Ascending aorta (tissue), 2 donors: ENCODE measurements at regions not wholly inside any gene's neighbourhood (a gene's known extent, or its start where the extent isn't known, plus 50 kb on each side); places are given as distances from the start of the nearest gene placed in this dataset.

Experiments used
- DNase-seq, 2 donors: peaks; one replicate each; pipeline ENCODE4 v3.0.0-alpha.2; 2019; ENCODE audit warnings: low spot score in 2 of 2
- H3K27ac ChIP-seq, 2 donors: fragments of 200-600 bp; sonication (generic); one replicate each; pipeline ENCODE4 v1.5.1; 2016 to 2017; ENCODE audit warnings: mild to moderate bottlenecking in 1 of 2
- H3K27me3 ChIP-seq: fragments of 200-600 bp; sonication (generic); one replicate; pipeline ENCODE4 v1.5.1; 2017
- H3K36me3 ChIP-seq, 2 donors: fragments of 200-600 bp; sonication (generic); one replicate each; pipeline ENCODE4 v1.5.1; 2016
- H3K4me1 ChIP-seq, 2 donors: fragments of 200-600 bp; sonication (generic); one replicate each; pipeline ENCODE4 v1.5.1; 2016 to 2017; ENCODE audit warnings: mild to moderate bottlenecking in 1 of 2
- H3K4me3 ChIP-seq, 2 donors: fragments of 200-600 bp; sonication (generic); one replicate each; pipeline ENCODE4 v1.5.1; 2016 to 2017; ENCODE audit warnings: mild to moderate bottlenecking in 1 of 2
- H3K9me3 ChIP-seq, 2 donors: fragments of 200-600 bp; sonication (generic); one replicate each; pipeline ENCODE4 v1.5.1; 2016
- intact Hi-C: fragments of 100-400 bp; cut with DNase I; formaldehyde crosslinking; loops from one replicate; pipeline ENCODE4 v1.15.1; 2023
- TF ChIP-seq, protein P1 (sequence below), 3 experiments: fragments of 200-600 bp in 2 of 3; fragments of 450-650 bp in 1 of 3; sonication (generic) in 2 of 3; IDR thresholded peaks; one replicate each; pipeline ENCODE4 v1.5.1; 2016 to 2019; ENCODE audit warnings: antibody characterized with exemption in 3 of 3, mild to moderate bottlenecking in 1 of 3, moderate library complexity in 1 of 3

DNA sequence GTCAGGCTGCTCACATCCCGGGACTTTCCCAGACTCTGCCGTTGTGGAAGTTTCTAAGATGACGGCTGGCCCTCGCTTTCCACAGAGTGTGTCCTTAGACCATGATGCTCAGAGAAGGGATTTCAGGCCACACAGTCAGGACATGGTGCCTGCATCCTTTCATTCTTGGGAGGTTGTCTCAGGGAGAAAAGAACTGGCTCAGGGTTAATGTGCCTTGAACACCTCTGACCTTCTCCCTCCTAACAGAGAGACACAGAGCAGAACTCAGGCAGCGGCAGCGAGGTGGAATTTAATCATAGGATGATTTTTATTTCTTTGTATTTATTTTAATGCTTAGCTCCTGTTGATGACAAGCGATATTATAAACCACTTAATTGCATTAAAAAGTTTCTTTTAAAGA lies 96.9 kb upstream of the ATP2B2 start:
- no peaks in the 10 kb centered on the region for H3K9me3 ChIP-seq
- no peaks in the 10 kb centered on the region for H3K4me1 ChIP-seq
- no peak overlapping the region for H3K27ac ChIP-seq
- no peak overlapping the region for H3K4me3 ChIP-seq
- H3K27me3 ChIP-seq: no peaks in the 10 kb centered on the region
- H3K36me3 ChIP-seq: no peaks in the 10 kb centered on the region
- intact Hi-C loops: no loop called here
- DNase-seq: no peak
- TF ChIP-seq, protein P1, sequence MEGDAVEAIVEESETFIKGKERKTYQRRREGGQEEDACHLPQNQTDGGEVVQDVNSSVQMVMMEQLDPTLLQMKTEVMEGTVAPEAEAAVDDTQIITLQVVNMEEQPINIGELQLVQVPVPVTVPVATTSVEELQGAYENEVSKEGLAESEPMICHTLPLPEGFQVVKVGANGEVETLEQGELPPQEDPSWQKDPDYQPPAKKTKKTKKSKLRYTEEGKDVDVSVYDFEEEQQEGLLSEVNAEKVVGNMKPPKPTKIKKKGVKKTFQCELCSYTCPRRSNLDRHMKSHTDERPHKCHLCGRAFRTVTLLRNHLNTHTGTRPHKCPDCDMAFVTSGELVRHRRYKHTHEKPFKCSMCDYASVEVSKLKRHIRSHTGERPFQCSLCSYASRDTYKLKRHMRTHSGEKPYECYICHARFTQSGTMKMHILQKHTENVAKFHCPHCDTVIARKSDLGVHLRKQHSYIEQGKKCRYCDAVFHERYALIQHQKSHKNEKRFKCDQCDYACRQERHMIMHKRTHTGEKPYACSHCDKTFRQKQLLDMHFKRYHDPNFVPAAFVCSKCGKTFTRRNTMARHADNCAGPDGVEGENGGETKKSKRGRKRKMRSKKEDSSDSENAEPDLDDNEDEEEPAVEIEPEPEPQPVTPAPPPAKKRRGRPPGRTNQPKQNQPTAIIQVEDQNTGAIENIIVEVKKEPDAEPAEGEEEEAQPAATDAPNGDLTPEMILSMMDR (IDR thresholded peaks at IDR 0.05): no peak

DNA sequence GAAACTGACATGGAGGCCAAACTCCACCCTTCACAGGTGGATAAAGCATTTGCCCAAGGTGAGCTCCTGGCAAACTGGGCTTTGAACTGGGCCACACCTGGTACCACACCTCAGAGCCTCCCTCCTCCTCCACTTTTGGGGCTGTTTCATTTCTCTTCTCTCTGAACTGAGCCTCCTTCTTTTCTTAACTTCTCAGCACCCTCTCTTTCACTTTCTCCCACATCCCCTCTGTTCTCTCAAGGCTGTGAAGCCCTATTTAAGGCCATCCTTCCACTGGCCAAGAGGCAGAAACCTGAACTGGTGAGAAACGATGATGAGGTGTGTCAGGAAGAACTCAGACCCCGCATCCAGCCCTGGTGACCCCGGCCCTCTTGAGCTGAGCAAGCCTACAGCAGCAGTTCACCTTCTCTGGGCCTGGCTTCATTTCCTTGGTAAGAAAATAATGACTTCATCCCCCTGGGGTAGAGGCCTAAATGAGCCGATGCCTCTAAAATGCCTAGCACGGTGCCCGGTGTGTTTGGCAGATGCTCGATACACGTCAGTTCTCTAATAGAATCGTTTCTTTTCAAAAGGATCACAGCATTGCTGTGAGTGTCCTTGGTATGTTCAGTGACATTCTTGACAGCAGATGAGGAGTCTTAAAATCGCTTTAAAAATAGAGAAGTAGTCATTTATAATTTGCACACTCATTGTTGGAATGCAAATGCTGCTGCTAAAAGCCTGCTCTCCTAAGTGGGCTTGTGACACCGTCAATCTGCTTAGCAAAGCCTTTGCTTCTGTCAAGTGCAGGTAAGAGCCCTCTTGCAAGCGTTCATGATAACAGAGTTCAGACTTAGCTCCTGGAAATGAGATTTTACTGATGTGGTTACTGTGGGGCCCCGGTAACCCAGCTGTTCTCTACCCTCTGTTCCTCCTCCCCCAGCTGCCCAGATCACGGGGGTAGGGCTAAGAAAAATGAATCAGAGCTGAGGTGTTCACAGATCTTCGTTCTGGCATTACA lies 97.7 kb upstream of the ATP2B2 start:
- no peaks in the 10 kb centered on the region for H3K4me1 ChIP-seq
- DNase-seq: no peak
- no peaks in the 10 kb centered on the region for H3K36me3 ChIP-seq
- no peaks in the 10 kb centered on the region for H3K9me3 ChIP-seq
- intact Hi-C loops: no loop called here
- TF ChIP-seq, protein P1 (IDR thresholded peaks at IDR 0.05): no peak
- no peak overlapping the region for H3K27ac ChIP-seq
- H3K27me3 ChIP-seq: no peaks in the 10 kb centered on the region
- H3K4me3 ChIP-seq: no peak overlapping the region

DNA sequence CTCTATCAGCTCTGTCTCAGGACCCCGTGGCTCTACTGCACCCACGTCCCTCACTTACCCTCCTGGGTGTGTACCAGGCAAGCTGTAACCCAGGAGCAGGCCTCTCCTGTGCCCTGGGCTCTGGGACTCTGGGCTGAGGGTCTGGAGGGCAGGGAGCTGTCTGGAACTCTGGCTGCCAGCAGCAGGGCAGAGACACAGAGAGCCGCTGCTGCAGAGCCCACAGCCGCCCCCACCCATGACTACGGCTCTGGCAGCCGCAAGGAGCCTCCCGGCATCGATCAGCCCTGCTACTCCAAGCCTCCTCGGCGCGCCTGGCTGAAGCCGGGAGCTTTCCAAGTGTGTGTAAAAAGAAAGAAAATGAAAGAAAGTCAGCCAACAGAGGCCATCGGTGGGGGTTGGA lies 103.7 kb upstream of the ATP2B2 start:
- no peak for DNase-seq
- intact Hi-C loops: no loop called here
- H3K27ac ChIP-seq: no peak overlapping the region
- TF ChIP-seq, protein P1 (IDR thresholded peaks at IDR 0.05): no peak
- no peak overlapping the region for H3K4me3 ChIP-seq
- no peaks in the 10 kb centered on the region for H3K27me3 ChIP-seq
- H3K9me3 ChIP-seq: no peaks in the 10 kb centered on the region
- H3K36me3 ChIP-seq: no peaks in the 10 kb centered on the region
- H3K4me1 ChIP-seq: no peaks in the 10 kb centered on the region

DNA sequence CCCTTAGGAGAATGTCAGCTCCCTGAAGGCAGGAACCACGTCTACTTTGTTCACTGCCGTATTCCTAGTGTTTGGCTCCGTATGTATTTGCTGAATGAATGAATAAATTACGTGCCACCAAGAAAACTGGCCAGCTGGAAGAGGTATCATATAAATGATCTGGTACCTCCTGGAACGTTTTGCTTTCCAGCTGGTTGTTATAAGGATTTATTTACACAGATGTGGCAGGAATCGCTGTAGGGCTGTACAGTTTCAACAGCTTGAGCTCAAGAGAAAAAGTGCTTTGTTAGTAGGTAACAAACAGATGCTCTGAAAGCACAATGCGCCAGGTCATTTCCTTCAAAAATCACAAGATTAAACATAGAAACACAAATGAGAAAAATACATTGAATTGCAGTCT lies 108.8 kb upstream of the ATP2B2 start:
- H3K27ac ChIP-seq: no peak overlapping the region
- intact Hi-C loops: no loop called here
- TF ChIP-seq, protein P1 (IDR thresholded peaks at IDR 0.05): no peak
- H3K4me1 ChIP-seq: no peaks in the 10 kb centered on the region
- DNase-seq: no peak
- H3K36me3 ChIP-seq: no peaks in the 10 kb centered on the region
- no peaks in the 10 kb centered on the region for H3K9me3 ChIP-seq
- no peak overlapping the region for H3K4me3 ChIP-seq
- no peaks in the 10 kb centered on the region for H3K27me3 ChIP-seq

DNA sequence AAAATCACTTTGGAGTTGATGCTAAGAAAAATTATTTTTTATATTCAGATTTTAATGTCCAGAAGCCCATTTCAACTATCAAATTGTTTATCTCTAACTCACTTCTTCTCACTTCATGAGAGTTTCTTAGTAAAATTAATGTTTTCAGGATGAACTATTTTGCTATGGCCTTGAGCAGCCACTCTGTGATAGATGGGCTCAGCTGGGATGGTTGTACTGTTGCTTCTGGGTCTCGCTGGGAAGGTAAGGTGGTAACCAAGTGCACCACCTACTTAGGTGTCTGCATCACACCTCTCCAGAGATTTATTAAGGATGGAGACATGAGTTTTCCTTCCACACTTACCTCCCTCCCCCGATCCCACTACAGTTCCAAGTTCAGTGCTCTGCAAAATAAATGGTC lies 110.3 kb upstream of the ATP2B2 start:
- Histone ChIP-seq H3K27me3 (no peaks in the 10 kb centered on the region), H3K36me3 (no peaks in the 10 kb centered on the region), H3K27ac (no peak overlapping the region), H3K4me1 (no peaks in the 10 kb centered on the region), H3K9me3 (no peaks in the 10 kb centered on the region), H3K4me3 (no peak overlapping the region)
- DNase-seq: no peak
- intact Hi-C loops: no loop called here
- TF ChIP-seq, protein P1 (IDR thresholded peaks at IDR 0.05): no peak
